NCI-H2171 (cell line): ENCODE measurements at regions not wholly inside any gene's neighbourhood (a gene's known extent, or its start where the extent isn't known, plus 50 kb on each side); places are given as distances from the start of the nearest gene placed in this dataset.
"Not testable (repeated sequence)": the region's sequence is repeated elsewhere in the genome, so short reads cannot be mapped to it uniquely, and the experiment has no call there.

Experiments
- DNase-seq: peaks from one replicate; lab custom pipeline; 2025; lab: John Stamatoyannopoulos, UW

GRCh38 chr5:166188501-166189325 lies 2102.7 kb upstream of the WWC1 start:
- no peak for DNase-seq

DNA sequence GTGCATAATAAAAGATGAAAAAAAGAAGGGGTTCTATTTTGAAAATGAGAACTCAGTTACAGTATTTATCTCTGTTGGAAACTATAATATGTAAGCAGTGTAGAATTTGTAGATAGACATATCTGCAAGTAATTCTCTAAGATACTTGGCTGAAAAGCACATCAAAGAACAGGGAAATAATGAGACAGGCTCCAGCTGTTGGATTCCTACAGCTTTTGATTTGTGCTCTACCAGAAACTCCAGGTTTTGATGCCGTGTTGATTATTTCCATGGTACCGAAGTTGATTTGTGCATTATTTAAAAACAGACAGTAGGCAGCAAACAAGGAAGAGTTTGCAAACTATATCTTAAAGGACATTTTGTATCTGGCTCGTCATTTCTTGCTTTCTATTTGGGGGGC lies 2098.7 kb upstream of the WWC1 start:
- no peak for DNase-seq

GRCh38 chr5:166195981-166196380 lies 2095.5 kb upstream of the WWC1 start:
- DNase-seq: no peak

DNA sequence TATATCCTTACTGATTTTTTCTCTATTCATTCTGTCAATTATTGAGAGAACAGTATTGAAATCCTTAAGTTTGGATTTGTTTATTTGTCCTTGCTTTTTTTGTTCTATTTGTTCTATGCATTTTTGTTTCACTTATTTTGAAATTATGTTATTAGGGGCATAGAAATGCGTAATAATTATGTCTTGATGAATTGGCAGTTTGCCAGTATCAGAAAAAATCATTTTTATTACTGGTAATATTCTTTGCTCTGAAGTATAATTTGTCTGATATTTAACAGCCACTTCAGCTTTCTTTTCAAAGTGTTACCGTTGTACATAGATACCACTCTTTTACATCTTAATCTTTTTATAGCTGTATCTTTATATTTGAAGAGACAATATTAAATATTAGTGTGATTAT lies 2090.9 kb upstream of the WWC1 start:
- no peak for DNase-seq

- DNase-seq: no peak
Measured at GRCh38 chr5:166211640-166212039, 2079.8 kb upstream of the WWC1 start.

- DNase-seq: no peak
Measured at GRCh38 chr5:166236327-166236726, 2055.1 kb upstream of the WWC1 start.

- DNase-seq: no peak
Measured at GRCh38 chr5:166240705-166241104, 2050.7 kb upstream of the WWC1 start.

- no peak for DNase-seq
Measured at GRCh38 chr5:166245556-166245955, 2045.9 kb upstream of the WWC1 start.

DNA sequence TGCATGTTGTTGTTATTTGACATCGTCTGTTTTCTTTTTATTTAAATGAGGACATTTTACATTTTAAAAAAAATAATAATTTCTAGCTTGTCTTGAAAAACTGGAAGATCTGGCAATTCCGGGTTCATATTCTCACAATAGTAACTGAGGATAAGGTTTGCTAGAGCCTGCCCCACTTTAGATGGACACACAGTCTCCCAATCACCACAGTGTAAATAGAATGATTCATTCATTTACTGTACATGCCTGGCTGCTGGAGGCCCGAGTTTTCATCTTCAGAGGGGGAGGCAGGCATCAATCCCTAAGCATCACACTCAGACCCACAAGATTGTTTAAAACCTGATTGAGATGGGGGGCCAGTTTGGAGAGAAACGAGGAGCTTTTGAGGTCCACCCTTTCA lies 2039.7 kb upstream of the WWC1 start:
- DNase-seq: no peak

DNA sequence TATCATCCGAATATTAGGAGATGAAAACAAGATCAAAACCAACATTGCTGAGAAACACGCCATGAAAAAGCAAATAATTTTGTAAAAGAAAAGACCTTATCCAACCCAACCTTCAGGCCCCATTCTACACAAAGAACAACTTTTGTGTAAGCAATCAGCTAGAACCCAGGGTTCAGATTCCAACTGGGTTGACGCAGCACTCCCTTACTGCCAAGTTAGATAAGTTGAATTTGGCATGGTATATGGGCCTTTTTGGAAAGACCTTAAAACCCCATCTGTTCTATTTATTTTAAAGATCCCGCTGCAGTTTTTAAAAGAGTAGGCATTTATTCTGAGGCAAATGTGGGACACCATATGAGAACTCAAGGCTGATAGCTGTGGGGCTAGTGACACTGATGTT lies 2033.8 kb upstream of the WWC1 start:
- no peak for DNase-seq

- DNase-seq: no peak
Measured at GRCh38 chr5:166262395-166262794, 2029.0 kb upstream of the WWC1 start.

DNA sequence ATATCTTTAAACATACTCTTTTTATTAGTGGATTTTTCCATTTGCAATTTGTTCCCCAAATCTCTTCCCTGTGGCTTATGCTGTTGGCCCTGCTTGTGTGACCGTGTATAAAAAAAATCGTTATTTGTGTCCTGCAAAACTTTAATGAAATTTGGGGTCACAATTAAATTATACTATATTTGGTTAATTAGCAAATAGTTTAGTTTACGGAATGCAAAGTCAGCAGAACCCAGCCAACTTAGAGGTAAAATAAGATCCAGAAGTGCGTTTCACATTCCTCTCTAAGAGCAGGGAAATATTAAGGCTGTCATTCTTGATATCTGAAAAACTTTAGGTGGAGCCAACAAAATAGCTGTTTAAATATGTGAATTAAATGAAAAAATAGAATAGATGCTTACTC lies 2023.5 kb upstream of the WWC1 start:
- DNase-seq: no peak

- no peak for DNase-seq
Measured at GRCh38 chr5:166270712-166271111, 2020.7 kb upstream of the WWC1 start.

DNA sequence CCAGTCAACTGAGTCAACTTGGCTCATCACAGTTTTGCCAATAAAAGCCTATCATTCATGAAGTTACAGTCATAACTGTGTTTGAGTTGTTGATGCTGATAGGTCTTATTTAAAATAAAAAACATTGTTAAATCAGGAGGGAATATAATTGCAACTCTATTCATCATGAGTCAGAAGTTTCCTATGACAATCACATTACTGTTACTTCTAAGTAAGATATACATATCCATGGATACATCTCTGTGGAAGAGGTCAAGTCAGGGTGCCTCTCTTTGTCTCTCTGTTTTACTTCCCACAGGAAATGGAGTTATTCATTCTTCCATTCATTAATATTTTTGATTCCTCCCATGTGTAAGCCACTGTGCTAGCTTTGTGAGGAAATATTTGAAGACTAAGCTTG lies 2015.4 kb upstream of the WWC1 start:
- no peak for DNase-seq

- DNase-seq: no peak
Measured at GRCh38 chr5:166279828-166280227, 2011.6 kb upstream of the WWC1 start.

GRCh38 chr5:166281433-166281832 lies 2010.0 kb upstream of the WWC1 start:
- DNase-seq: no peak

DNA sequence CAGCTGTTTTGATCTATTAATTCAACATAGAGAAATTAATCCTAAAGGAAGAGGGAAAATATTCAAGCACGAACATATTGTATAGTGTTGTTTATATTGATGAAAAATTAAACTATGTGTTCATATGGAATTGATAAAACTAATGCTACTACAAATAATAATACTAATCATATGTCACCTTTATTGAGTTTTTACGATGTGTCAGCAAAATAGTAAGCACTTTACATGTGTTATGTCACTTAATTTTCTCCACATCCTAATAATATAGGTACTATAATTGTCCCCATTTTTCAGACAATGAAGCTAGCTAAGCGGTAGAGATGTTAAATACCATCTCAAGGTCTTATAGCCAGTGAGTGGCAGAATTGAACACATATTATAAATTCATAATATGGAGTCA lies 2008.5 kb upstream of the WWC1 start:
- DNase-seq: no peak

DNA sequence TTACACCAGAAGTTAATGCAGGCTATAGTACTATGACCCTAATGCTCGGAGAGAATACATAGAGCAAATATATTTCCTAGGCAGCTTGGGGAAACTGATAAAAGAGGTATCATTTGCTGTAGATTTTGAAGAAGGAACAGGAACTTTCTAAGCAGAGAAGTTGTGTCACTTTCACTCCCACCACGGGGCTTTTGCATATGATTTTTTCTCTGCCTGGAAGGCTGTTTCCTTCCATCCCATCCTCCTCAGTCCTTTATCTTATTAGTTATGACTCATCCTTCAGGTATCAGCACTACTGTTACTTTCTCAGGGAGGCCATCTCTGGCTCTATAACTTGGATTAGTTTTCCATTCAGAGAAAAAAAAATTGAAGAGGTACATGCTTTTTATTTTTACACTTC lies 2006.1 kb upstream of the WWC1 start:
- no peak for DNase-seq

GRCh38 chr5:166286832-166287231 lies 2004.6 kb upstream of the WWC1 start:
- DNase-seq: no peak

DNA sequence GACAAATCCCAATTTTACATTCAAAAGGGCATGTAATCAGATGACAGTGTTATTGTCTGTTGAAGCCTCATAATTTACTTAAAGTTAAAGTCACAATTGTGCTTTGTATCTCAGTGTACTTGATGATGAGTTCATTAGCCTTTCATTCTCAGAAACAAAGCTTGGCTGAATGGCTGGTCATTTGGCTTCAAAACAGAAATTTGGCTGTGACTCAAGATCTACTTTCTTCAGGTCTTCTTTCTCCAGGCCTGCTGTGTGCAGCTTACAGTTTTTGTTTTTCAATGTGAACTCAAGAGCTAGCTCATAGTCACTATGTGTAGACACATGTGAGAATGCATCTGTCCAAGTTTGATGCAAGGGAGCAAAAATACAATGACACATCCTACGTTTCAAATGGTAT lies 2003.6 kb upstream of the WWC1 start:
- no peak for DNase-seq

DNA sequence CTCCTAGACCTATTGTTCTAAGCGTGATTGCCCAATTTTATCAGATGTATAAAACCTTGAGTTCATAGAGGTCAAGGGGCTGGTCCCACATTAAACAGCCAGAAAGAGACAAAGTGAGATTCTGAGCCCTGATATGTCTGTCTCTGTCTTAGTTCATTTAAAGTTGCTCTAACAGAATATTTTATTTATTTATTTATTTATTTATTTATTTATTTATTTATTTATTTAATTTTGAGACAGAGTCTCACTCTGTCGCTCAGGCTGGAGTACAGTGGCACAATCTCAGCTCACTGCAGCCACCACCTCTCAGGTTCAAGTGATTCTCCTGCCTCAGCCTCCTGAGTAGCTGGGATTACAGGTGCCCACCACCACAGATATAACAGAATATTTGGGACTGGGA lies 1999.6 kb upstream of the WWC1 start:
- not testable (repeated sequence) for DNase-seq

DNA sequence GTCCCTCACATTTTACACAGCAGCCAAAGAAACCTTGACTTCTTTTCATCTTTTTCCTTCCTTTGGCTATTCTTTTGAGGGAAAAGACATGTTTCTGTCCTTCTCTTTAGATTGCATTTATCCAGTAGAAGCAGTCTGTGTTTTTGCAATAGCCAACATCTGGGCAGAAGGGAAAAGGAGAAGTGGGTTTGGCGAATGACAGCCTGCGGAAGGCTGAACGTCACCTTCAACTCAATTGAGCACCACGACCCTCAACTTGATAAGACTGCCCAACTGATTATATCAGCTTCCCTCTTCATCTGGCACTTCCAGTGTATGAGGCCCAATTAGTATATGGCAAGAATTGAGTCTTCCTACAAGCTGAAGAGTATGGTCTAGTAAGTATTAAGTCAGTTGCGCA lies 1997.6 kb upstream of the WWC1 start:
- DNase-seq: no peak

DNA sequence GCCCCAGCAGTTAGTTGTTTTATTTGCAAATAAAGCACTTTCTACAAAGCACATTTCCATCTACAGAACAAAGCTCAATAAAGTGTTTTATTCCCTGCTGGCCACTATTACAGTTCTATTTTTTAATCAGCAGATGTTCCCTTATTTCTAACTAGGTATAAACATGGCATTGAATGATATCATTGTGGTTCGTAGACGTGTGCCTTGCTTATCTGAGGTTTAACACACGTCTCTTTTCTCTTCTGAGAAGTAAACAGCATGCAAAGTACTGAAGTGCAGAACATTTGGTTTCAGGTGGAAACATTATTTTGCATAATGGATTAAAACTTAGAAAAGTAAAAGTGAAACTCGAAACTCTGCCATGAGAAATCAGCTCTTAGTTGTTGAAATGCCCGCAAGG lies 1989.3 kb upstream of the WWC1 start:
- DNase-seq: no peak

DNA sequence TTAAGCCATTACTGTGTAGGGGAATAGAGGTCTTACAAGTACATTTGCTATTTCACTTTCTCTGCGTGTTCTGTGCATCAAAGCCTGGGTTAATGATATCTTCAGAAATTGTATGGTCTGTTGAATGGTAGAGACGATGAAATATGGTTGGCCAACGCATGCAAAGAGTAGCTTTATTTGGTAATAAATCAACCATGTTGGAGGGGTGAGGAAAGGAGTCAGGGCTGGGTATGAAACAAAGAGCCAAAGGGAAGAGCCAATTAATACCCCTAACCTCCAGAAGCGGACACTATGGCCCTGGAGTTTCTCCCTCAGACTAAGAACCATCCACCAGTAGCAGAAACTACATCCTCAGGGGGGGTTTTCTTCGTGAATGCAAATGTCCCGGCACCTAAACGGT lies 1974.0 kb upstream of the WWC1 start:
- DNase-seq: no peak
